ENCODE measurements at regions not wholly inside any gene's neighbourhood (a gene's known extent, or its start where the extent isn't known, plus 50 kb on each side); places are given as distances from the start of the nearest gene placed in this dataset.

- TF ChIP-seq CTCF (conservative IDR thresholded peaks at IDR 0.05 in 1 of 2, IDR thresholded peaks at IDR 0.05 in 1 of 2; ENCODE audit: extremely low read depth in 1 of 2, insufficient read depth in 1 of 2, low read depth in 1 of 2, low read length in 2 of 2) (no peak), EZH2 (IDR thresholded peaks at IDR 0.05; ENCODE audit: borderline replicate concordance, low read length) (no peak)
These were observed 135.7 kb upstream of the RNF32 start for GRCh38 chr7:156504687-156505545.

Data from mammary epithelial cell (primary cell).